OCI-LY3 (cell line): ENCODE measurements at regions not wholly inside any gene's neighbourhood (a gene's known extent, or its start where the extent isn't known, plus 50 kb on each side); places are given as distances from the start of the nearest gene placed in this dataset.

Experiments used
- EZH2phosphoT487 ChIP-seq: fragments of 200-600 bp; shearing (Covaris generic); IDR thresholded peaks from 2 replicates; pipeline ENCODE4 v1.6.1; 2018; ENCODE audit warnings: antibody characterized with exemption, mixed run types, low read depth
- TF ChIP-seq, protein P1 (sequence below): fragments of 200-600, 300-600 bp; sonication (generic); IDR thresholded peaks from 2 replicates; pipeline ENCODE4 v1.5.1; 2014; ENCODE audit warnings: antibody characterized with exemption, low read length, low read depth

DNA sequence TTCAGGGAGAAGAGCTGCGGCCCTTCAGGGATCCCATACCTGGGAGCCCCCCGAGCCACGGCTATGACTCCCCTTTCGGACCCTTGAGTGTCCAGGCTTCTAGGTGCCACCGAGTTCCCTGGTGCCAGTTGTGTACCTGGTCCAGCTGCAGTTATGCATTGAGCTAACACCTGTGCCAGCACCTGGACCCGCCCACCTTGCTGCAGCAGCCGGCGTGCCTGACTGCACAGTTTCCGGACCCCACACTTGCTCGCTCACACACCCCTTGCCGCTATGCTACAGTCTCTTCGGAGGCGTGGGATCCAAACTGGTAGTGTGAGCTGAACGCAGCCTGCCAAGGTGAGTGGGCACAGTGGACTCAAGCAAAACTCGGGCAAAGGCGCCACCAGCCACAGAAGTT lies 284.5 kb upstream of the ROBO1 start:
- TF ChIP-seq, protein P1, sequence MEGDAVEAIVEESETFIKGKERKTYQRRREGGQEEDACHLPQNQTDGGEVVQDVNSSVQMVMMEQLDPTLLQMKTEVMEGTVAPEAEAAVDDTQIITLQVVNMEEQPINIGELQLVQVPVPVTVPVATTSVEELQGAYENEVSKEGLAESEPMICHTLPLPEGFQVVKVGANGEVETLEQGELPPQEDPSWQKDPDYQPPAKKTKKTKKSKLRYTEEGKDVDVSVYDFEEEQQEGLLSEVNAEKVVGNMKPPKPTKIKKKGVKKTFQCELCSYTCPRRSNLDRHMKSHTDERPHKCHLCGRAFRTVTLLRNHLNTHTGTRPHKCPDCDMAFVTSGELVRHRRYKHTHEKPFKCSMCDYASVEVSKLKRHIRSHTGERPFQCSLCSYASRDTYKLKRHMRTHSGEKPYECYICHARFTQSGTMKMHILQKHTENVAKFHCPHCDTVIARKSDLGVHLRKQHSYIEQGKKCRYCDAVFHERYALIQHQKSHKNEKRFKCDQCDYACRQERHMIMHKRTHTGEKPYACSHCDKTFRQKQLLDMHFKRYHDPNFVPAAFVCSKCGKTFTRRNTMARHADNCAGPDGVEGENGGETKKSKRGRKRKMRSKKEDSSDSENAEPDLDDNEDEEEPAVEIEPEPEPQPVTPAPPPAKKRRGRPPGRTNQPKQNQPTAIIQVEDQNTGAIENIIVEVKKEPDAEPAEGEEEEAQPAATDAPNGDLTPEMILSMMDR: no peak
- TF ChIP-seq EZH2phosphoT487: no peak
